Neutrophil (primary cell): ENCODE measurements at regions not wholly inside any gene's neighbourhood (a gene's known extent, or its start where the extent isn't known, plus 50 kb on each side); places are given as distances from the start of the nearest gene placed in this dataset.
"Not testable (repeated sequence)": the region's sequence is repeated elsewhere in the genome, so short reads cannot be mapped to it uniquely, and the experiment has no call there.

Source experiments
- H3K27ac ChIP-seq: fragments of 200-600 bp; sonication (generic); 2 replicates; pipeline ENCODE4 v1.5.1; 2016; ENCODE audit warnings: mild to moderate bottlenecking, moderate library complexity
- H3K27me3 ChIP-seq: fragments of 200-600 bp; sonication (generic); 2 replicates; pipeline ENCODE4 v1.6.0; 2016; ENCODE audit warnings: mild to moderate bottlenecking
- H3K36me3 ChIP-seq: fragments of 200-600 bp; sonication (generic); 2 replicates; pipeline ENCODE4 v1.5.1; 2017
- H3K4me1 ChIP-seq, 2 experiments: fragments of 200-600 bp in 1 of 2; sonication (generic) in 1 of 2; 1 replicate in 1 of 2; 2 replicates in 1 of 2; pipeline versions ENCODE4 v1.5.1 to v1.6.1; 2013 to 2016; ENCODE audit warnings: low read depth in 1 of 2, low read length in 1 of 2, mild to moderate bottlenecking in 1 of 2, moderate library complexity in 1 of 2; ENCODE audit not compliant: control insufficient read depth in 1 of 2, insufficient read depth in 1 of 2
- H3K4me3 ChIP-seq, 2 experiments: fragments of 200-600 bp in 1 of 2; sonication (generic) in 1 of 2; 1 replicate in 1 of 2; 2 replicates in 1 of 2; pipeline ENCODE4 v1.5.1; 2013 to 2016; ENCODE audit warnings: low read depth in 1 of 2, low read length in 1 of 2, mild to moderate bottlenecking in 1 of 2, moderate library complexity in 1 of 2
- H3K9me3 ChIP-seq: fragments of 200-600 bp; sonication (generic); 2 replicates; pipeline ENCODE4 v1.5.1; 2016
- TF ChIP-seq, protein P1 (sequence below): fragments of 200-600 bp; sonication (generic); IDR thresholded peaks from 2 replicates; pipeline ENCODE4 v1.5.1; 2016; ENCODE audit warnings: antibody characterized with exemption

DNA sequence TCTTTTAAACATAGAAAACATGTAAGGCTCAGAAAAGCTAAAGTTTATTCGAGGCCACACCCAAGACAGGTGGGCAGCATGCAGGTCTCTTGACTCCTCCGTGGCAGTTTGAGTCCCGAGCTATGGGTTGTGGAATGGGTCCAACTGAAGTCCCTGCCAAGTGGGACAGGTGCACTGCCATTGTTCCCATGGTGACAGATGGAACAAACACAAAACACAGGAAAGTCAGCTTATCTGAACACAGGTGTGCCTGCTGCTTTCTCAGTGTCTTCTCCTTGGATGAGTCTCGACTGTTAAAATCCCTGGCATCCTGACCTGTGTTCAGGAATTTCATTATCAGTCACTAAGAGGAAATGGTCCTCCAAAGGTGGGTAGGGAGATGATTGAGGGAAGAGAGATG lies 99.0 kb upstream of the RAB4A start:
- H3K4me3 ChIP-seq, result no peak overlapping the region
- no peak overlapping the region for H3K27ac ChIP-seq
- TF ChIP-seq, protein P1, sequence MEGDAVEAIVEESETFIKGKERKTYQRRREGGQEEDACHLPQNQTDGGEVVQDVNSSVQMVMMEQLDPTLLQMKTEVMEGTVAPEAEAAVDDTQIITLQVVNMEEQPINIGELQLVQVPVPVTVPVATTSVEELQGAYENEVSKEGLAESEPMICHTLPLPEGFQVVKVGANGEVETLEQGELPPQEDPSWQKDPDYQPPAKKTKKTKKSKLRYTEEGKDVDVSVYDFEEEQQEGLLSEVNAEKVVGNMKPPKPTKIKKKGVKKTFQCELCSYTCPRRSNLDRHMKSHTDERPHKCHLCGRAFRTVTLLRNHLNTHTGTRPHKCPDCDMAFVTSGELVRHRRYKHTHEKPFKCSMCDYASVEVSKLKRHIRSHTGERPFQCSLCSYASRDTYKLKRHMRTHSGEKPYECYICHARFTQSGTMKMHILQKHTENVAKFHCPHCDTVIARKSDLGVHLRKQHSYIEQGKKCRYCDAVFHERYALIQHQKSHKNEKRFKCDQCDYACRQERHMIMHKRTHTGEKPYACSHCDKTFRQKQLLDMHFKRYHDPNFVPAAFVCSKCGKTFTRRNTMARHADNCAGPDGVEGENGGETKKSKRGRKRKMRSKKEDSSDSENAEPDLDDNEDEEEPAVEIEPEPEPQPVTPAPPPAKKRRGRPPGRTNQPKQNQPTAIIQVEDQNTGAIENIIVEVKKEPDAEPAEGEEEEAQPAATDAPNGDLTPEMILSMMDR, result no peak
- H3K9me3 ChIP-seq, result no peaks in the 10 kb centered on the region
- H3K27me3 ChIP-seq, result no peaks in the 10 kb centered on the region
- H3K36me3 ChIP-seq, result no peaks in the 10 kb centered on the region
- no peaks in the 10 kb centered on the region for H3K4me1 ChIP-seq

DNA sequence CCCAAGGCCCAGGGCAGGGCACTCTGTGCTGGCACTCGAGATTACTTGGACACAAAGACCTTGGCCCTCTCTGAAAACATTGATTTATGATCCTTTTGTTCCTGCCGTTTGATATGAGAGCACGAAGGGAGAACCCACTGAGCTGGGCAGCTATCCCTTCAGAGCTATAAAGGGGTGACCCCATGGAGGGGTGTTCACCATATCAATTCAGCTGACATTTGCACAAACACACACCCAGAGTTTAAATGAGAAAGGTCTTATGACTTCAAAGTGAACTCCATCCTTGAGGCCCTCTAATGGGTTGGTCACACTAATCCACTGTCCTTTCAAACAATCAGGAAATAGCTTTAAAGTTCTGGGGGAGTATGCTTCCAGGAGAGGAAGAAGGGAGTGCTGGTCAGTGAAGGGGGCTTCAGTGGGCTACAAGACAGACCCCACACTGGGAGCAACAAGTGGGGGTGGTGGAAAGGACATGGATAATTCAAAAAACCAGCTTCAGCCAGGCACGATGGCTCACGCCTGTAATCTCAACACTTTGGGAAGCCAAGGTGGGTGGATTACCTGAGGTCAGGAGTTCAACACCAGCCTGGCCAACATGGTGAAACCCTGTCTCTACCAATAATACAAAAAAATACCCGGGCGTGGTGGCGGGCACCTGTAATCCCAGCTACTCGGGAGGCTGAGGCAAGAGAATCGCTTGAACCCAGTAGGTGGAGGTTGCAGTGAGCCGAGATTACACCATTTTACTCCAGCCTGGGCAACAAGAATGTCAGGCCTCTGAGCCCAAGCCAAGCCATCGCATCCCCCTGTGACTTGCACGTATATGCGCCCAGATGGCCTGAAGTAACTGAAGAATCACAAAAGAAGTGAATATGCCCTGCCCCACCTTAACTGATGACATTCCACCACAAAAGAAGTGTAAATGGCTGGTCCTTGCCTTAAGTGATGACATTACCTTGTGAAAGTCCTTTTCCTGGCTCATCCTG lies 97.1 kb upstream of the RAB4A start:
- H3K4me1 ChIP-seq, H3K4me3 ChIP-seq, H3K27ac ChIP-seq, H3K27me3 ChIP-seq, H3K9me3 ChIP-seq, H3K36me3 ChIP-seq: not testable (repeated sequence)

DNA sequence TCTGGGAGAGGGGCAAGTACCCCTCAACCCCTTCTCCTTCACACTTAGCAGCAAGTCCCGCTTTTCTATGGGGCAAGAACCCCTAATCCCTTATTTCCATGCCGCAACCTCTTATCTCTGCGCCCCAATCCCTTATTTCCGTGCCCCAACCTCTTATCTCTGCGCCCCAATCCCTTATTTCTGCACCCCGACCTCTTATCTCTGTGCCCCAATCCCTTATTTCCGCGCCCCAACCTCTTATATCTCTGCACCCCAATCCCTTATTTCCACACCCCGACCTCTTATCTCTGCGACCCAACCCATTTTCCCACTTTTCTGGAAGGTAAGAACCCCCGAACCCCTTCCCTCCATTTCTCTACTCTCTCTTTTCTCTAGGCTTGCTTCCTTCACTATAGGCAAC lies 95.6 kb upstream of the RAB4A start:
- H3K4me1 ChIP-seq, H3K9me3 ChIP-seq, H3K27ac ChIP-seq, H3K27me3 ChIP-seq, H3K36me3 ChIP-seq, H3K4me3 ChIP-seq: not testable (repeated sequence)

DNA sequence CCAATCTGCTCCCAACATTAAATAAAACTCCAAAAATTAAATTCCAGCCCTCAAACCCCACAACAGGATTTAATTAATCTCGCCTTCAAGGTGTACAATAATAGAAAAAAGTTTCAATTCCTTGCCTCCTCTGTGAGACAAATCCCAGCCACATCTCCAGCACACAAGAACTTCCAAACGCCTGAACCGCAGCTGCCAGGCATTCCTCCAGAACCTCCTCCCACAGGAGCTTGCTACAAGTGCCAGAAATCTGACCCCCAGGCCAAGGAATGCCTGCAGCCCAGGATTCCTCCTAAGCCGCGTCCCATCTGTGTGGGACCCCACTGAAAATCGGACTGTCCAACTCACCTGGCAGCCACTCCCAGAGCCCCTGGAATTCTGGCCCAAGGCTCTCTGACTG lies 94.5 kb upstream of the RAB4A start:
- H3K4me3 ChIP-seq, H3K27me3 ChIP-seq, H3K9me3 ChIP-seq, H3K27ac ChIP-seq, H3K4me1 ChIP-seq, H3K36me3 ChIP-seq: not testable (repeated sequence)

DNA sequence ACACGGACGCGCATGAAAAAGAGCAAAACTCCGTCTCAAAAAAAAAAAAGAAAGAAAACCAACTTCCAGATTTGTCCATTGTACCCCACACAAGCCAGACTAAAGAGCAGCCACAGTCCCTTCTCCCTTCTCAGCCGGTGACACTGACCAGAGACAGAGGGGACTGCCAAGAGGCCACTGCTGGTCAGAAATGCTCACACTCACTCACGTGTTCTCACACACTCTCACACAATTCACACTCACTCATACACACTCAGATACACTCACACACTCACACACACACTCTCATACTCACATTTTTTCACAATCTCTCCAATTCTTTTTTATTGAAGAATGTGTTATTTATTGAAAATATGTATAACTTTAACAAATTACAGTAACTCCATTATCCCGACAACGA lies 90.8 kb upstream of the RAB4A start:
- Histone ChIP-seq H3K27me3 (no peaks in the 10 kb centered on the region), H3K36me3 (no peaks in the 10 kb centered on the region), H3K4me3 (no peak overlapping the region), H3K9me3 (no peaks in the 10 kb centered on the region), H3K27ac (no peak overlapping the region), H3K4me1 (peaks cover 0 to 3% of the 10 kb centered on the region in 2 experiments)
- TF ChIP-seq, protein P1, result no peak

DNA sequence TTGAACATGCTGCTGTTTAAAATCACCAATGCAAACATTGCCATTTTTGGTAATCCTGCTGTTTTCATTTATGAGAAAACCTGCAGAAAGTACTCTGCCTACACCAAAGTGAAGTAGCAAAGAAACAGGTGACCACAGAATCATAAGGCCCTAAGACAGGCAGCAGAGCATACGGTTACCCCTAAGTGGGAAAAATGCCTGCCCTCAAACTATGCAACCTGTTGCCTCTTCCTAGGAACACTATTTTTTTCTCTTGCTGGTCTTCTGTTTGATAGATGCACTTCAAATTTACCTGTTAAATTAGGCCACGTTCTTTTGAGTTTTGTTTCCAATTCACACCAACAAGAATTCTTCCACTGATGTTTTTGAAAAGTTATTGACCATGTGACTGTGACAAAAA lies 89.5 kb upstream of the RAB4A start:
- TF ChIP-seq, protein P1, result no peak
- H3K36me3 ChIP-seq, result no peaks in the 10 kb centered on the region
- no peaks in the 10 kb centered on the region for H3K27me3 ChIP-seq
- H3K9me3 ChIP-seq, result no peaks in the 10 kb centered on the region
- peaks cover 0 to 3% of the 10 kb centered on the region in 2 experiments for H3K4me1 ChIP-seq
- no peak overlapping the region for H3K27ac ChIP-seq
- H3K4me3 ChIP-seq, result no peak overlapping the region

DNA sequence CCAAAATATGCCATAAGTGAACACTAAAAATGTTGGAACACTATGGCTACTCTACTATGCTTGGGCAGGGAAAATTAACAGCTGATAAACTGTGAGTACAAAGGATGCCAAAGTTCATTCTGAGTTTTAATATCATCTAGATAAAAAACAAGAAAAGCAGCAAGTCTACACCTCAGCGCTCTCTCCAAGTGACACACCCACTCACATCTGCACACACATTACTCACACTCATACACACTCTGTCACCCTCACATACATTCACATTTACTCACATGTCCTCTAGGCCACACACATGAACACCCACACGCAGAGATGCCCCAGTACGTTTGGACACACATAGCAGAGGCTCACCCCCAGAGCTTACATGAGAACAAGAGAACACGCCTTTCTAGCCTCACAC lies 87.3 kb upstream of the RAB4A start:
- Histone ChIP-seq H3K27ac (no peak overlapping the region), H3K4me3 (no peak overlapping the region), H3K9me3 (no peaks in the 10 kb centered on the region), H3K27me3 (no peaks in the 10 kb centered on the region), H3K36me3 (no peaks in the 10 kb centered on the region), H3K4me1 (no peaks in the 10 kb centered on the region)
- TF ChIP-seq, protein P1, result no peak
